Stimulated activated naive CD4-positive, alpha-beta T cell treated with Interleukin-2 at 50 U/mL for 16 hours (primary cell): ENCODE measurements at regions not wholly inside any gene's neighbourhood (a gene's known extent, or its start where the extent isn't known, plus 50 kb on each side); places are given as distances from the start of the nearest gene placed in this dataset.

Source experiments
- DNase-seq: peaks from one replicate; lab custom pipeline; 2025; lab: John Stamatoyannopoulos, UW

DNA sequence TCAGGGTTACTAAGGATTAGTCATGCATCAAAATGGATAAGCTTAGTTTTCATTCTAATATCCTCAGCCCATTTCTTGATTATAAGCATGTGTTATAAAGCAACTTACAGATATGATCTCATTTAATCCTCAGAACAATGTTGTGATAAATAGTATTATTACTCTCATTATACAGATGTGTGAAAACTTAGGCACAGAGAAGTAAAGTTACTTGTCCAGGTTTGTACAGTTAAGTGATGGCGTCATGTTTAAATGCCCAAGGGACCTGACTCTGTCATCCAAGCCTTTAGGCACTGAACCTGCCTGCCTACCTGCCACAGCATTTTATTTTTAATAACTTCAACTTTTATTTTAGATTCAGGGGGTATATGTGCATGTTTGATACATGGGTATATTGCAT lies 472.9 kb upstream of the SEMA6D start:
- DNase-seq = no peak

DNA sequence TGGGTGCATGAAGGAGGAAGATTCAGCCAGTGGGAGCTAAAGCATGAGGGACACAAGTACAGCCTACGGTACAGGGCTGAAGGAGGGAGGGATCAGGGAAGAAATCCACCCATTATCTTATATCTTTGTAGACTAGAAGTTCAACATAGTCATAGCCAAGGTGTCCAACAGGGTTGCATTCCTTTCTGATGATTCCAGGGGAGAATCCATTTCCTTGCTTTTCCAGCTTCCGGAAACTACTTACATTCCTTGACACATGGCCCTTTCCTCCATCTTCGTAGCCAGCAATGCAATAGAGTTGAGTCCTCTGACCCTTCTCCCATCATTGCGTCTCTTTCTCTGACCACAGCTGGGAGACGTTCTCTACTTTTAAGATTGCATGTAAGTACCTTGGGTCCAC lies 471.0 kb upstream of the SEMA6D start:
- no peak for DNase-seq

DNA sequence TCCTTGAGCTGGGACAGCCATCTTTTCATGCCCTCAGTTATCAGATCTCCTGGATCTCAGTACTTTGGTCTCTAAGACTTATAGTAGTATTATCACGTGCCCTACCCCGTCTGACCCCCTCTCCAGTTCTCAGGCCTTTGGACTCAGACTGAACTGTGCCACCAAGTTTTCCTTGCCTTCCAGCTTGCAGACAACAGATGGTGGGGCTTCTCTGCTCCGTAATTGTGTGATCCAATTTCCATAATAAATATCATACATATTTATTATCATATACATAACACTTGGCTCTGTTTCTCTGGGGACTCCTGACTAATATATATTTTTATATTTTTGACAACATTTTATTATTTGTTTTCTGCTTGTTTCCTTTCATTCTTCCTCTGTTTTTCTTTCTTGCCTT lies 458.8 kb upstream of the SEMA6D start:
- DNase-seq = no peak

DNA sequence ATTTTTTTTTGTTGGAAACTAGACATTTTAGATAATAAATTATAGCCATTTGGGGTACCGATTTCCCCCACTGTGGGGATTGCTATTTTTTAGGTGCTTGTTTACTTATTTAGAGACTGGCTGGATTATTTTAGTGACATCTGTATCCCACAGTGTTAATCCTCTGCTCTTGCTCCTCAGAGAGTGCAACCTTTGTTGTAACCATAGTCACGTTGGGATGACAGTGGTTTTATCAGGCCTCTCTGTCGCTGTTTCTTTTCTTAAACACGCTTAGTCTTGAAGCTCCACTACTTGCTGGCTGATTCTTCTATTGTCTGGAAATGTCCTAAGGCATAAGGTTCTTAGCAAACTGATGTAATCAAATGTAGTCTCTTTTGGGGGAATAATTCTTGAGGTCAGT lies 451.6 kb upstream of the SEMA6D start:
- no peak for DNase-seq

DNA sequence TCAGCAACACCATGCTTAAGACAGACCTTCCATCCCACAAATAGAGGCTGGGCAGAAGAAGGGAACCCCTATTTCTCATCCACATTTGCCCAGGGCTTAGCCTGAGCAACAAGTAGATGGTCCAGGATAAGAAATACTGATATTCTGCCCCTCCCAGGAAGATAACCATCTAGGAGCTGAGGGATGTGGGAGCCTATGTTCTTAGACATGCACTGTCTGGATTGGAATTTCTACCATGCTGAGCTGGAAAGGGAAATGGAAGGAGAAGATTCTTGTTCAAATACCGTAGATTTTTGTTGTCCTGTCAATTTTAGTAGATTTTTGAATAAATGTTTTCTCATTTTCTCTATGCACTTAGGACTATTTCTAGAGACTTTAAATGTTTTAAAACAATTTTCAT lies 450.7 kb upstream of the SEMA6D start:
- DNase-seq = no peak

DNA sequence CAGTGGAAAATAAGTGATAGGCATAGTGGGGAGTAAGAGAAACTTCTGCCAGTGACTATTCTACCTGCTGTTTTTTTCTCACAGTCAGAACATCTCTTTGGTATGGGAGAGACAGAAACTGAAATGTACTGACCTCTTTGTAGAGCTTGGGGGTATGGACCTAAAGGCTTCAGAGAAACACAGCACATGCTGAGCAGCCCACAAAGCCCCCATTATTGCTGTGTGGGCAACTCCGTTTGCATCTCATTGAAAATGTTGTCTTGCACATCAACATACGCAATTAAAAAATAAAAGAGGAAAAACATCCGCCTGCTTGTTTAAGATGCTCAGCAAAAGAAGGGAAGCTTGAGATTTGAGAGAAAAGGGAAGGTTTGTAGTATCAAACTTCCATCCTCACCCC lies 443.4 kb upstream of the SEMA6D start:
- no peak for DNase-seq

DNA sequence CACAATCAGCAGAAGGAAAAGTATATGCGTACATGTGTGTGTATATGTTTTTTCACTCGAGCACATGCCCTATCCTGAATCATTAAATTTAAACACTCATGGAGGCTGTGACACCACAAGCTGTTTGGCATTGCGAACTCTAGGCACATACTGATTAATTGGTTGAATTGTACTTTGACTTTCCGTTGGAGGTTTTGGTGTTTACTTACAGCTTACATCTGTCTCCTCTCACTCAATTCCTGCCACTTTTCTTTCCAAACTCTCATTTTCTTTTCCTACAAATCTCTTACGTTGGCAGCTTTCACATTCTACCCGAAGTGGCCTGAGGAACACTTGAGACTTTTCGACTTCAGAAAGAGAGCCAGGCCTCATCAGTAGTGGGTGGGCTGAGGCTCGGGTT lies 434.1 kb upstream of the SEMA6D start:
- DNase-seq = no peak

DNA sequence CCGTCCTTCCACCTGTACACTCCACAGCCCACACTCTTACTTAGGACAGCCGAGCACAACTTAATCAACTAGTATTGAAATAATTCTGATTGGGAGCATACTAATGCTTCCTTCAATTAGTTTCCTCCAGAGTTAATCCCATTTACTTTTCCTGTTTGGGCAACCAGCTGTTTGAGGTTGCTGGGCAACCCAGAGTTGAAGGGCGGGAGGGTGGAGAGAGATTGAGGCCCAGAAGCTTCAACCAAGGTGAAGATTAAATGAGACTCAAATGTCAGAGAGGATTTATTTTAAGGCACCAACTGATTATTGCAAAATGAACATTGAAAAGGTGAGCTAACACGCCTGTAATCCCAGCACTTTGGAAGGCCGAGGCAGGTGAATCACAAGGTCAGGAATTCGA lies 428.5 kb upstream of the SEMA6D start:
- DNase-seq = no peak

DNA sequence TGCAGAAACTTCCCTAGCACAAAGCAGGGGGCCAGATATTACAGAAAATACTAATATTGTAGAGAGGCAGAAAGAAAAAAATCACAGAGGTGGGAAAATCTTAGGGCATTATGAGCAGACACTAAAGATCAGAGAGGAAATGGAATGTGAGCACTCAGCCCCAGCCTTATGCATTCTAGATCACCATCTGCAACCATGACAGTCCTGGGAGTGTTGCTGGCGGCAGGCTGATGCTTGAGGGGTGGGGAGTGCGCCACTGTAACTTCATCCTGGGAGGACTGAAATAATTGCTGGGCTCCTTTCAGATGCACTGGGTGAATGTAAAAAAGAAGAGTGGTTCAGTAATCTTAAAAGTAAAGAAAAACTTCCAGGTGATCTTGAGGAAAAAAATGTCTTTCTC lies 427.6 kb upstream of the SEMA6D start:
- no peak for DNase-seq

DNA sequence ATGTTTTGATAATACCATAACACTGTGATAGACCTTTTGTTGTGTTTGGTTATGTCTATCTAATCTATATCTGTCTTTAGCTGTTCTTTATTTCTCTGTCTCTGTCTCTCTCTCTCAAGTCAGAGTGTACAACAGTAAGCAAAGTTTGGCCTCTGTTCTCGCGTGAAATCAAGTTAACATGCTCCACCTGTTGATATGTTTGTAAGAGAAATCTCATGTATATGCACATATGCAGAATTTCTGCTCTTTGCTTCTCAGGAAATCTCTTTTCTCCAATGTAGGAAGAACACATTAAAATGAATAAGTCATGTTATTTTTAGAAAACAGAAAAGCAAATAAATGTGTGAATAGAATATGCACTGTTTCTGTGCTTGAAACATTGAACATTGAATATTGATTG lies 425.5 kb upstream of the SEMA6D start:
- DNase-seq = no peak

DNA sequence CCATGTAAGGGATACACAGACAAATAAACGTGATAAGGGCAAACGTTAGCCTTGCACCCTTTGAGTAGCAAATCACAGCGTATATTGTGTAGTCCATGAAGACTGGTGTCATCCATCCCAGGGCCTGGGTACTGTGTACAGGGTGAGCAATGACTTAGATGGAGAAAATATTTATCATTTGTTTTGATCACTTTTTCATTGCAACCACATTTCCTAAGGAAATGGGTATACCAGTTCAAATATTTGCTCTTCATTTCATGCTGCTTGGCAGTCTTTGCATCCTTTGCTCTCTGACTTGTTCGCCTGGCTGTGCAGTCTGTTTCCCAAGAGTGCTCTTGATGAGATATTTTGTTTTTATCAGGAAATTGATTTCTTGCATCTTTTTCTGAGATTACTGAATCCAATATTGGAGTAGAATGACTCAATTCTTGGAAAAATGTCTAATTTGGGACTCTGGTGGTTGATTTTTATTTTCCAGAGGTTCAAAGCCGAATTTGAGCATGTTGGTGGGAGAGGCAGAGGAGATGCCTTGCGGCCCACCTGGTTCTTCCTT lies 424.6 kb upstream of the SEMA6D start:
- no peak for DNase-seq

DNA sequence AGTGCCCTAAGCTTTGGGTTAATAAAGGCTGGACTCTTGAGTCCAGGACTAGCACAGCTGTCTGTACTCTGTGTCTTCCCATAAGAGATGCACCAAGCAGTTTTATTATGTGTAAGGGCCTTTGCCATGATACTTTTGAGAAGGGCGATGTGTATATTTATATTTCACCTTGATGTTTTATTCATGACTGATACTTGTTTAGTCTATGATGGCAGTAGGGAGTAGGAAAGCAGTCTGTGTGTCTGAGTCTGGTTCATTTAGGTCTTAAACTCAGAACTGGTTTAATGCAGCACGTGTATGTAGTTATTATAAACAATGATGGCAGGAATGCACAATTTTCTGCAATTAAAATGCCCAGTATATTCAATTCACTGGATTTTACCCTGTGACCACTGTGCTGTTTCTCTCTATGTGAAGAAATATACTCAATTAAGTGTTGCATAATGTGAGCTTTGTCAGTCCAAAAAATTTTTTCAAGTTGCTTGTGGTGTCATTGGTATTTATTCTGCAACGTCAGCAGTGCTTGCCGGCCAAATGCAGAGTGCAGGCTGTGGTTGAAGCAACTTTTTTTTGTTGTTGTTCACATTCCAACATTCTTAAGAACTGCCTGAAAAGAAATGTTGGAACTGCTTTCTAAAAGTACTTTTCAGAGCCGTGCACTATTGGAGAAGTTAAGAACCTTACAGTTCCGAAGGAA lies 423.7 kb upstream of the SEMA6D start:
- no peak for DNase-seq

DNA sequence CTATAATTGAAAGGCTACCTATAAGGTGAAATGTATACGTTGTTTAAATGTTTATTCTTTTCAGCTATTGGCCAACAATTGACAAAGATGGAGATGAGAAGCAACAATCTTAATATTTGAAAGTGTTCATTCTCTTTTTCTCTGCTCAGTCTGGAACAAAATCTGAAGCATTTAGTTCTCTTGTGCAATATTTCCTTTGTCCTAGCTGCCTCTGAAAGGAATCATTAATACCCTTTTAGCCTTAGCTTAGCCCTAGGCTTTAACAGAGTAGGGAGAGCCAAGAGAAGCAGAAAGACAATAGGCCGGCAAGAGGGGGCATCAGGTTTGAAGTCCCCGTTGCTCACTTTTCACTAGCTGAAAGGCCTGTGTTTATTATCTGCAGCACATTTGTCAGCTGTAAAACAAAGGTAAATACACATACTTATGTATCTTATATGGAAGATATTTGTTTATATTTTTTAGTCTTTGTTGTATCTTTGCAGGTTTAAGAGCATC lies 422.5 kb upstream of the SEMA6D start:
- DNase-seq = no peak

DNA sequence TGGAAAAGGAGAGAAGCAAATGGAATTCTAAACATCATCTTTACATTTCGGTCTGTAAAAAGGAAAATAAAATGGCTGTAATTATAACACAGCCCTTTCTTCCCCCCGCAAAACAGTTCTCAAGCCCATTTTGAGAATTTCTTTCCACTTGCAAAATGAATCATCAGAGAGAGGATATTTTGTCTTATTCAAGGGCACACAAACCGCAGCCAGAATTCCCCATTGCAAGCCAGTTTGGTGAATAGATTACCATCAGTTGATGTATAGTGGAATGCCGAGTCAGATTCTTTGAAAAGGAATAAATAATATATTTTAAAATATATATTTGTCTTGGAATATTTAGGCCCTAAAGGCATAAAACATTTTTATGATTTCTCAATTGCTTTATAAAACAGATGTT lies 420.4 kb upstream of the SEMA6D start:
- no peak for DNase-seq

DNA sequence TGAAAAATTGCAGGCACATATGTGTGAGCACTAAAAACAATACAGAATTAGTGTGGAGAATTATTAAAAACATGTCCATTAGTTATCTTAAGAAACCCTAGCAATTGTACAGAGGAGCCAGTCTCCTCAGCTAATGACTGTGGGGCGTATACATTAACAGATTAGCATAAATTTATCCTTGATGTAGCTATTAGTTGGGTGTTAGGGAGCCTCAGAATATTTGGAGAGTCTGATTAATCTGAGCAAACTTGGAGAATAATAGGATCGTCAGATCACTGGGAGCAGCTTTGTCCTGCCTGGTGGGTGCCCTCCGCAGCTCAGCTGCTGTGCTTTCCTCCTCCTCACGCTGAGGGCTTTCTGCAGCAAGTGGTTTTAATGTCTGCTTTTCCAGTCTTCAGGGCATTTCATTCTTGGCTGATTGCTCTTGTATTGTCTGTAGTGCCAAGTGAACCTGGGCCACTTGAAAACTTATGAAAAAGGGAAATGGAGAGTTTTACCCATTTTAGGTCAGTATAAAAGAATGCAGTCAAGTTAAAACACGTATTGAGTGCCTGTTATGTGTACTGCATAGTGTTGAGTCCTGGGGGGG lies 417.4 kb upstream of the SEMA6D start:
- DNase-seq = no peak

DNA sequence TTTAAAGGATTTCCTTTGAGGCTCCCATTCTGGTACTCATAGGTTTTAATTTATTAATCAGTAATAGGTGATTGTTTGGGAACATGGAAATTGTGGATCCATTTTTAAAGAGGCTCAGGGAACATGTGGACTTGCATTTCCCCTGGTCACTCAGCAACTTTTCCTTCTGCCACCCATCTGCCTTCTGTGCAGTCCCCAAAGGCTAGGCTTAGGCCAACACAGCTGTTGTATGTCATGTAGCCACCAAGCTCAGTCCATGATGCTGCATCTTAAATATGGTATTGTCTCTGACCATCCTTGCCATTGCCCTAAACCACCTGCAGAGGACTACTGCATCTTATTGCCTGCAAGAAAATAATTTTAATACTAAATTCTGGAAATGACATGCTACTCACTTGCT lies 416.7 kb upstream of the SEMA6D start:
- DNase-seq = no peak

DNA sequence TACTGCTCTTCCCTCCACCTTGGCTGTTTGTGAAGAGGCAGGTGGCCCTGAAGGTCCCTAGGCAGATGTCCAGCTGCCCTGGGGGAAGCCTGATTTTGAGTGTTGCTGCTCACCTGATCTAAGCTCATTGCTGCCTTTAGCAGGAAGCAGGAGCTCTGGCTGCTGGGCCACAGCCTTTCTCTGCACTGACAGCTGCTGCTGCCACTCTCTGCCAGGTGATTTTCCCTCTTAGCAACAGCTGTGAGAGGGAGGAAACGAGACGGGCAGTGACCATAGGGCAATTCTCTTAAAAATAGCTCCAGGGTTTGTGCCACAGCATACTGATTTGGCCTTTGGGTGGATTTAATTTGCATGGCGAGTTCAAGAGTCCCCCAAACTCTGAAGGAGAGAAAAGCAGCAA lies 415.8 kb upstream of the SEMA6D start:
- DNase-seq = no peak

DNA sequence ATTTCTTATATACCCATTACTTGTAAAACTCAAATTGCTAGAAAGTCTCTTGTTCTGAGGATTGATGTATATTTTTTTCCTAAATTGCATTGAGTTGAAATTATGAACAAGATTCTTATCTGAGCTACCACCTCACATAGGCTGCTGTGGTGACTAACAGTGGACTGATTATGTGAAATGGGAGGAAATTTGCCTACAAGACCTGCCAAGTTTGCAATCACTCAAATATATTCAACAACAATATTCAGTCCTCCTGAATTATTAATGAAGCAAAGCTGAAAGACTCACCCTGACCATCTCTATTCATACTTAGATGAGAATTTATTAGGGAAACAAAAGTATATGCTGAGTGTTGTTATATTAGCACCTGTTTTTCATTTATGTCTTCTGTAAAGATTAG lies 412.6 kb upstream of the SEMA6D start:
- no peak for DNase-seq

DNA sequence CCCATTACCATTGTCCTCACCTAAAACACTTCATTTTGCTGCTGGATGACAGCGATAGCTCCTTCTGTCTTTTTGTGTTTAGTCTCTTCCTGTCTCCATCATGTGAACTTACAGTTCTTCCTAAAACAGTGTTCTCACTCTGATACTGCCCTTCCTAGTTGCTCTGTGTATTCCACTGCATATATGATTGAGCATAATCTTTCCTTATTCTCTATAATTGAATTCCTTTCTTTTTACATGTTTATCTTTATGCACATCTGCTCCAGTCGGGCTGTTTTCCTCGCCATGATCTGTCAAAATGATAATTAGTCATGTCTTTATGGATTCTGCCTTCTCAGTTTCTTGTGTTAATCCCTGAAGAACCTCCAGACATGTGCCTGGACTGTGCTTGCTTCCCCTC lies 405.1 kb upstream of the SEMA6D start:
- no peak for DNase-seq

DNA sequence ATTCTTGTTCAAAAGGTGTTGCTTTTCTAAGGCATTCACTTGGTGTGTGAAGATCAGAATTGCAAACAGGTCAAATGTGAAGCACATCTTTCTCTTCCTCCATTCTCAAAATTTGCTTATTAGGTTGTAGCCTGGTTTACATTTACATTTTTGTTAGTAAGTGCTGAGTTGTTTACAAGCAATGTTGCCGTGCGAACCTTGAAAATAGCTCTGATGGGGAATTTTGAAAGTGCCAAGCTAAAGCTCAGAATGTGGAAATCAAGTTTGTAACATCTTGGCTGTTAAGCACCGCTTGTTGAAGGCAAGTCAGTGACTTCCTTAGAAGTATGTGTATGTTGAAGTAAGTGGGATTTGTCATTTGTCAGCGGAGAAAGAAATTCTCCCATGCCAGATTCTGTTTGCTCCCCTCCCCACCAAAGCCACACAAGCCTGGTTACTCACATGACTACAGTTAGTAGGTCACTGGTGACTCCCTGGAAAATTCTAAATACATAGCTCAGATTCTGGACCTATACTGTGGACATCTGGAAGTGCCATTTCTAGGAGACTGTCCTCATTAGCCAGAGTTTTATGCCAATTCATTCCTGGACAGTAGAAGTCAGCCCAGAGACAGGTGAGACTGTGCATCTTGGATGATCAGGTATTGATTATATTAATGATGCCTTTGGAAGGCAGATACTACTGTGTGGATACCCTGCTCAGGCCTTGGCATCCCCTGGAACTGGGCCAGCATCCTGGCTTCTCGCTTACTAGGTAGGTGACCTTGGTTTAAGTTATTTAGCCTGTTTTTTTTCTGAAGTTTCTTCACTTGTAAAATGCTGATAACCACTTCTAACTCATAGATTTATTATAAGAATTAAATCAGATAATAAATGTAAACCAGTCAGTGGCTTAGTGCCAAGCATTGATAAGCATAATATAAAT lies 390.6 kb upstream of the SEMA6D start:
- no peak for DNase-seq

DNA sequence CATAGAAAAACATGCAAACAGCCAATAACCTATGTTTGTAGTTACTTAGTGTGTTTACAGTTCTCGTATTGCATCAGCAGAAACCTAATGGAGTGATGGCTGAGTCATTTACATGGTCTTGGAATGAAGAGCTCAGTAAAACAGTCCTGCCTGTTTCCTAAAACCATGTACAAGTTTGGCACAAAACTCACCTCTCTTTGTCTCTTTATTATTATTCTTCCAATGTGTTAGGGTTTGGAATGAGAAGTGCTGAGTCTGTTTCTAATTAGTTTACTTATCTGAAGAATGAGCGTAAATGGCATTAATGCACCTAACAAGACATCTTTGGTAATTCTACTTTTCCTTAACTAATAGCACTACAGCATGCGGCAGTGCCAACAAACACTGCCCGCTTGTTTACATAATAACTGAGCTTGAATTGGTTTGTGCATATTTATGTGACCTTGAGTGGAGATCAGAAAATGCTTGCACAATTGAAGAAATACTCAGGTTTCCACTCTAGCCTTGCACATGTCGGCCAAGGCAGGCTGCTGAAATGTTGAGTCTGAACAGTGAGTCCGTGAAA lies 385.4 kb upstream of the SEMA6D start:
- DNase-seq = no peak

DNA sequence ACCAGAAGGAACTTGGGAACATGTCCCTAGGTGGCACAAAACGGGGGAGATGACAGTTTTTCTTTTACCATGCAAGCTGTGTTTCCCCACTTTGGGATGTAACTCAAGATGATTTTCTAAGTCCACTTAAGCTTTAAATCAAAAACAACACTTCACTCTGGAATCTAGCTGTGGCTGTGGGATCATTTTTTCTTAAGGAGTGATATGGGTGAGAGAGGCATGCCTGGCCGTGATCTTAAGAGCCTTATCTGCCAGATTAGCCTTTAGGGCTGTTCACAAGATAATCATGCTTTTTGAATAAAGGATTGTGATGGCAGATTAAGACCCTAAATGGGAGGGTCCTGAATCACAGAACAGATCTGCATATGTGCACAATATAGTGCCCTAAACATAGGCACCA lies 384.8 kb upstream of the SEMA6D start:
- no peak for DNase-seq
